ENCODE measurements at regions not wholly inside any gene's neighbourhood (a gene's known extent, or its start where the extent isn't known, plus 50 kb on each side); places are given as distances from the start of the nearest gene placed in this dataset.
A peak's percentile ranks its signal among the peaks of the same experiment; 100 is the strongest.

GRCh38 chr18:67290421-67290820, 226.1 kb downstream of the DSEL start:
- DNase-seq (ENCODE audit: low read depth): no peak

GRCh38 chr18:67285583-67285982, 230.9 kb downstream of the DSEL start:
- DNase-seq (ENCODE audit: low read depth): no peak

- DNase-seq (ENCODE audit: low read depth): no peak
Measured at GRCh38 chr18:67282796-67283195, 233.7 kb downstream of the DSEL start.

GRCh38 chr18:67281746-67282145, 234.8 kb downstream of the DSEL start:
- DNase-seq (ENCODE audit: low read depth): no peak

GRCh38 chr18:67280486-67281242, 235.9 kb downstream of the DSEL start:
- no peak for DNase-seq (ENCODE audit: low read depth)

- no peak for DNase-seq (ENCODE audit: low read depth)
Measured at GRCh38 chr18:67279988-67280387, 236.5 kb downstream of the DSEL start.

GRCh38 chr18:67278984-67279383, 237.5 kb downstream of the DSEL start:
- no peak for DNase-seq (ENCODE audit: low read depth)

- DNase-seq (ENCODE audit: low read depth): peak; percentile 23
Measured at GRCh38 chr18:67276638-67277037, 239.9 kb downstream of the DSEL start.

GRCh38 chr18:67273288-67273687, 243.2 kb downstream of the DSEL start:
- no peak for DNase-seq (ENCODE audit: low read depth)

GRCh38 chr18:67269206-67269605, 247.3 kb downstream of the DSEL start:
- DNase-seq (ENCODE audit: low read depth): no peak

GRCh38 chr18:67268530-67268929, 248.0 kb downstream of the DSEL start:
- no peak for DNase-seq (ENCODE audit: low read depth)

GRCh38 chr18:67266246-67267237, 250.0 kb downstream of the DSEL start:
- peak; percentile 61 for DNase-seq (ENCODE audit: low read depth)

GRCh38 chr18:67265464-67266245, 250.9 kb downstream of the DSEL start:
- DNase-seq (ENCODE audit: low read depth): peak; percentile 81

GRCh38 chr18:67261931-67262552, 254.5 kb downstream of the DSEL start:
- DNase-seq (ENCODE audit: low read depth): no peak

- DNase-seq (ENCODE audit: low read depth): peak; percentile 50
Measured at GRCh38 chr18:67260841-67261240, 255.7 kb downstream of the DSEL start.

- no peak for DNase-seq (ENCODE audit: low read depth)
Measured at GRCh38 chr18:67250776-67251424, 265.6 kb downstream of the DSEL start.

- peak; percentile 32 for DNase-seq (ENCODE audit: low read depth)
Measured at GRCh38 chr18:67243799-67244587, 272.5 kb downstream of the DSEL start.

GRCh38 chr18:67242001-67242400, 274.5 kb downstream of the DSEL start:
- DNase-seq (ENCODE audit: low read depth): no peak

- no peak for DNase-seq (ENCODE audit: low read depth)
Measured at GRCh38 chr18:67241299-67241698, 275.2 kb downstream of the DSEL start.

- DNase-seq (ENCODE audit: low read depth): no peak
Measured at GRCh38 chr18:67239826-67240225, 276.7 kb downstream of the DSEL start.
